Left lung (tissue), 4 donors: ENCODE measurements at regions not wholly inside any gene's neighbourhood (a gene's known extent, or its start where the extent isn't known, plus 50 kb on each side); places are given as distances from the start of the nearest gene placed in this dataset.

ENCODE experiments used
- ATAC-seq: fragments of 200-7000 bp; cut with Tn5 transposase; one replicate; pipeline ENCODE4 v1.9.1; 2020; ENCODE audit warnings: moderate library complexity
- DNase-seq, 4 donors: peaks; one replicate each; pipeline ENCODE4 v3.0.0-alpha.2; 2013 to 2020
- H3K27ac ChIP-seq, 2 donors: fragments of 200-600 bp; sonication (generic) in 1 of 2; one replicate each; pipeline versions ENCODE4 v1.5.0 to v1.8.0; 2020 to 2021
- H3K27me3 ChIP-seq, 2 donors: fragments of 200-600 bp; sonication (generic) in 1 of 2; one replicate each; pipeline versions ENCODE4 v1.5.0 to v1.8.0; 2020 to 2021
- H3K36me3 ChIP-seq, 2 donors: fragments of 200-600 bp; sonication (generic) in 1 of 2; one replicate each; pipeline versions ENCODE4 v1.5.0 to v1.8.0; 2020 to 2021
- H3K4me1 ChIP-seq, 2 donors: fragments of 200-600 bp; one replicate each; pipeline ENCODE4 v1.8.0; 2021
- H3K4me3 ChIP-seq, 2 donors: fragments of 200-600 bp; sonication (generic) in 1 of 2; one replicate each; pipeline versions ENCODE4 v1.5.0 to v1.8.0; 2020 to 2021; ENCODE audit warnings: mild to moderate bottlenecking in 1 of 2
- H3K9me3 ChIP-seq, 2 donors: fragments of 200-600 bp; sonication (generic) in 1 of 2; one replicate each; pipeline versions ENCODE4 v1.5.0 to v1.8.0; 2020 to 2021
- CTCF ChIP-seq, 2 donors: fragments of 200-600 bp; sonication (generic) in 1 of 2; IDR thresholded peaks; one replicate each; pipeline versions ENCODE4 v1.5.0 to v1.8.0; 2021; ENCODE audit warnings: antibody characterized with exemption in 2 of 2
- intact Hi-C, 2 donors: fragments of 100-400 bp; cut with DNase I; formaldehyde crosslinking; loops; one replicate each; pipeline versions ENCODE4 v1.11.2 to v1.14.2; 2022
- donor health status: DM: no; HTN: yes; CAD: no.
- donor health status: DM: no; HTN: no; CAD: no.

GRCh38 chr4:114365591-114365990, 233.0 kb upstream of the UGT8 start:
- Histone ChIP-seq H3K4me1 (no peaks in the 10 kb centered on the region), H3K36me3 (no peaks in the 10 kb centered on the region), H3K4me3 (no peak overlapping the region), H3K27me3 (no peaks in the 10 kb centered on the region), H3K9me3 (no peaks in the 10 kb centered on the region), H3K27ac (no peak overlapping the region)
- DNase-seq, result no peak
- intact Hi-C loops, result no loop called here
- ATAC-seq, result no peak
- no peak for TF ChIP-seq CTCF (IDR thresholded peaks at IDR 0.05)

GRCh38 chr4:114366368-114366767, 232.2 kb upstream of the UGT8 start:
- ATAC-seq, result no peak
- TF ChIP-seq CTCF (IDR thresholded peaks at IDR 0.05), result no peak
- H3K9me3 ChIP-seq, result no peaks in the 10 kb centered on the region

GRCh38 chr4:114368751-114369150, 229.9 kb upstream of the UGT8 start:
- Histone ChIP-seq H3K4me1 (no peaks in the 10 kb centered on the region), H3K4me3 (no peak overlapping the region), H3K27ac (no peak overlapping the region), H3K27me3 (no peaks in the 10 kb centered on the region), H3K36me3 (no peaks in the 10 kb centered on the region), H3K9me3 (no peaks in the 10 kb centered on the region)
- DNase-seq (no peak), ATAC-seq (no peak)
- intact Hi-C loops, result no loop called here
- no peak for TF ChIP-seq CTCF (IDR thresholded peaks at IDR 0.05)

More at GRCh38 chr4:114366368-114366767, 232.2 kb upstream of the UGT8 start:
- Histone ChIP-seq H3K4me1 (no peaks in the 10 kb centered on the region), H3K27ac (no peak overlapping the region), H3K4me3 (no peak overlapping the region), H3K27me3 (no peaks in the 10 kb centered on the region), H3K36me3 (no peaks in the 10 kb centered on the region)
- no peak for DNase-seq
- intact Hi-C loops, result no loop called here

- Histone ChIP-seq H3K27ac (no peak overlapping the region), H3K4me3 (no peak overlapping the region), H3K4me1 (no peaks in the 10 kb centered on the region), H3K27me3 (no peaks in the 10 kb centered on the region), H3K9me3 (no peaks in the 10 kb centered on the region), H3K36me3 (no peaks in the 10 kb centered on the region)
- no peak for TF ChIP-seq CTCF (IDR thresholded peaks at IDR 0.05)
- ATAC-seq, result no peak
- DNase-seq, result no peak
- intact Hi-C loops, result no loop called here
Observed at GRCh38 chr4:114373508-114373907, 225.1 kb upstream of the UGT8 start.

DNA sequence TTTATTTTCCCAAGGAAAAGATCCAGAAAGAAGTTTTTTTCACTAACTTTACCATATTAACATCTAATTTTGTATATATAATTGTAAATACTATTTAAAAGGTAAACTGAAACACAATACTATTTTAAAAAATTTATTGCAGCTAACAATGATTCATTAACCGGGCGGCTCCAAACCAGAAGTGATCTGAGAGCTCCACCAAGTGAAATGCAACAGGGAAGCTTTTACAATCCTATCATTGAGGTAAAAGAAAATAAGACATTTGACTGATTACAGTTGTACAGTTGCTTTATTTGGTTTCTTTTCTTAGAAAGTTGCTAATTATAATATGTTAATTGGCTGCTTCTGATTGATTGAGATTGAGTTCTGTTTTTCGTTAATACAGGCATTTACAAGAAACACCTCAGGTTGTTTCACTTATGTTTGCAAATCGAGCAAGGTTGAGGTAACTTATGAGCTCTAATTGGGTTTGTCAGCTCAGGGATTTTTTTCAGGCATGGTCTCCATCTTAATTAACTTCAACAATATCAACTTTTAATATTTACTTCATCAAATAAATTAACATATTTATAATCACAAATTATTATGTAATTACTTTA, 220.2 kb upstream of the UGT8 start:
- H3K27me3 ChIP-seq, result no peaks in the 10 kb centered on the region
- no peaks in the 10 kb centered on the region for H3K4me1 ChIP-seq
- H3K4me3 ChIP-seq, result no peak overlapping the region
- intact Hi-C loops, result no loop called here
- H3K36me3 ChIP-seq, result no peaks in the 10 kb centered on the region
- H3K27ac ChIP-seq, result no peak overlapping the region
- ATAC-seq (no peak), DNase-seq (peak in 2 of 4 donors; percentile 6 to 41)
- H3K9me3 ChIP-seq, result no peaks in the 10 kb centered on the region
- peak in 1 of 2 donors; percentile 26 for TF ChIP-seq CTCF (IDR thresholded peaks at IDR 0.05)
